ENCODE measurements at regions not wholly inside any gene's neighbourhood (a gene's known extent, or its start where the extent isn't known, plus 50 kb on each side); places are given as distances from the start of the nearest gene placed in this dataset.

GRCh38 chr1:18012686-18013085, 94.9 kb upstream of the IGSF21 start:
- Histone ChIP-seq H3K9me3 (ENCODE audit: insufficient read depth in 2 of 2, low read depth in 1 of 2, low read length in 1 of 2) (no peaks in the 10 kb centered on the region; a peak in 1 of 4 replicates), H3K4me2 (ENCODE audit: insufficient read depth in 1 of 2, low read depth in 2 of 2, low read length in 2 of 2) (no peak overlapping the region), H3K36me3 (ENCODE audit: control insufficient read depth in 2 of 4, insufficient read depth in 4 of 4, low read length in 3 of 4) (no peaks in the 10 kb centered on the region), H3K14ac (ENCODE audit: insufficient read length) (no peak overlapping the region), H2BK5ac (ENCODE audit: low read depth, low read length) (no peak overlapping the region), H2BK20ac (ENCODE audit: low read length) (no peak overlapping the region), H3K4me1 (replicated peaks in 1 of 4; ENCODE audit: control insufficient read depth in 3 of 4, insufficient read depth in 4 of 4, low read length in 3 of 4) (peaks cover 5 to 10% (median 5%) of the 10 kb centered on the region in 4 experiments), H3K23ac (ENCODE audit: insufficient read length) (no peak overlapping the region), H2AK5ac (ENCODE audit: low read depth, low read length) (no peak overlapping the region), H3K18ac (ENCODE audit: extremely low read depth, low read length) (no peak overlapping the region), H4K91ac (replicated peaks; ENCODE audit: insufficient read length, low read length) (no peak overlapping the region), H2BK120ac (replicated peaks; ENCODE audit: low read depth, low read length) (no peak overlapping the region), H3K4me3 (ENCODE audit: extremely low read depth in 1 of 4, insufficient read depth in 2 of 4, low read depth in 3 of 4, low read length in 4 of 4) (no peak overlapping the region), H3K23me2 (ENCODE audit: low read depth, low read length) (no peaks in the 10 kb centered on the region; the same call in 1 of the 2 replicates), H3K56ac (replicated peaks; ENCODE audit: insufficient read length, low read depth, low read length) (no peak overlapping the region), H3K4ac (replicated peaks; ENCODE audit: insufficient read length, low read depth, low read length) (no peak overlapping the region), H2BK12ac (ENCODE audit: low read depth, low read length) (no peak overlapping the region), H2BK15ac (ENCODE audit: low read length) (no peak overlapping the region), H3K79me1 (ENCODE audit: low read depth, low read length) (no peaks in the 10 kb centered on the region), H3K27ac (ENCODE audit: low read depth, low read length) (no peak overlapping the region), H4K8ac (ENCODE audit: extremely low read depth, insufficient read depth, low read length) (no peak overlapping the region), H3K79me2 (ENCODE audit: control insufficient read depth in 1 of 2, insufficient read depth in 2 of 2, low read length in 2 of 2) (no peaks in the 10 kb centered on the region), H4K5ac (ENCODE audit: insufficient read length, low read depth, low read length) (no peak overlapping the region), H3K27me3 (replicated peaks in 1 of 4; ENCODE audit: control insufficient read depth in 3 of 4, extremely low read depth in 1 of 4, insufficient read depth in 3 of 4, low read length in 3 of 4) (no peaks in the 10 kb centered on the region; a peak in 1 of 7 replicates), H2AFZ (ENCODE audit: low read length) (no peak overlapping the region), H4K20me1 (replicated peaks in 1 of 2; ENCODE audit: control insufficient read depth in 1 of 2, insufficient read depth in 2 of 2, low read length in 2 of 2) (no peaks in the 10 kb centered on the region), H3K9ac (replicated peaks in 1 of 4; ENCODE audit: extremely low read depth in 1 of 4, low read depth in 3 of 4, low read length in 3 of 4) (no peak overlapping the region)
- FAIRE-seq (no peak), DNase-seq (ENCODE audit: low read depth in 1 of 2, low spot score in 2 of 2) (no peak)
- ChIA-PET CTCF (ENCODE audit: partially characterized antibody) (no interaction called here), POLR2A (ENCODE audit: partially characterized antibody) (no interaction called here)
- TF ChIP-seq PHF8 (conservative IDR thresholded peaks at IDR 0.05; ENCODE audit: low read depth, low read length): no peak
- no peak for TF ChIP-seq TEAD4 (IDR thresholded peaks at IDR 0.05; ENCODE audit: low read depth, low read length)
- TF ChIP-seq SP4 (IDR thresholded peaks at IDR 0.05; ENCODE audit: low read length): no peak
- TF ChIP-seq POLR2AphosphoS5 (IDR thresholded peaks at IDR 0.05; ENCODE audit: low read depth, low read length): no peak
- no peak for TF ChIP-seq MAFK (IDR thresholded peaks at IDR 0.05; ENCODE audit: low read depth, low read length)
- no peak for TF ChIP-seq RXRA (IDR thresholded peaks at IDR 0.05; ENCODE audit: insufficient read depth, low read depth, low read length)
- no peak for TF ChIP-seq GTF2F1 (IDR thresholded peaks at IDR 0.05; ENCODE audit: borderline replicate concordance, low read depth, low read length)
- no peak for TF ChIP-seq SUZ12 (IDR thresholded peaks at IDR 0.05; ENCODE audit: low read length)
- no peak for TF ChIP-seq YY1 (IDR thresholded peaks at IDR 0.05; ENCODE audit: low read depth, low read length)
- 83% methylated on average over 8 of the region's 8 CpGs; no CpG with 5 or more reads in 1 of the 2 experiments for WGBS, 2 experiments (ENCODE audit: extremely low coverage in 1 of 2, insufficient coverage in 1 of 2, insufficient read length in 1 of 2, insufficient replicate concordance in 2 of 2, low coverage in 1 of 2, low lambda C conversion rate in 2 of 2, missing lambda C conversion rate in 1 of 2)
